ENCODE measurements at regions not wholly inside any gene's neighbourhood (a gene's known extent, or its start where the extent isn't known, plus 50 kb on each side); places are given as distances from the start of the nearest gene placed in this dataset.

GRCh38 chr9:89738137-89738932, 133.5 kb downstream of the GADD45G start:
- Histone ChIP-seq H3K9me3 (no peaks in the 10 kb centered on the region), H3K4me1 (peaks cover 3% of the 10 kb centered on the region), H3K27ac (no peak overlapping the region), H3K36me3 (no peaks in the 10 kb centered on the region), H3K27me3 (no peaks in the 10 kb centered on the region), H3K4me3 (no peak overlapping the region)
- WGBS: 87% methylated on average over 11 of the region's 11 CpGs
- no peak for DNase-seq (ENCODE audit: low spot score in 2 of 2)
- TF ChIP-seq CTCF (IDR thresholded peaks at IDR 0.05) (no peak), EP300 (IDR thresholded peaks at IDR 0.05) (no peak), POLR2AphosphoS5 (IDR thresholded peaks at IDR 0.05) (no peak), POLR2A (IDR thresholded peaks at IDR 0.05) (no peak)

- WGBS: 83% methylated on average over 4 of the region's 4 CpGs
- Histone ChIP-seq H3K4me3 (no peak overlapping the region), H3K27ac (no peak overlapping the region), H3K36me3 (no peaks in the 10 kb centered on the region), H3K27me3 (no peaks in the 10 kb centered on the region), H3K9me3 (no peaks in the 10 kb centered on the region), H3K4me1 (peaks cover 3% of the 10 kb centered on the region)
- no peak for DNase-seq (ENCODE audit: low spot score in 2 of 2)
- TF ChIP-seq EP300 (IDR thresholded peaks at IDR 0.05) (no peak), POLR2A (IDR thresholded peaks at IDR 0.05) (no peak), CTCF (IDR thresholded peaks at IDR 0.05) (no peak), POLR2AphosphoS5 (IDR thresholded peaks at IDR 0.05) (no peak)
These were observed 134.7 kb downstream of the GADD45G start for GRCh38 chr9:89739511-89739910.

GRCh38 chr9:89739916-89740315, 135.1 kb downstream of the GADD45G start:
- Histone ChIP-seq H3K4me3 (no peak overlapping the region), H3K27me3 (no peaks in the 10 kb centered on the region), H3K4me1 (peaks cover 3% of the 10 kb centered on the region), H3K9me3 (no peaks in the 10 kb centered on the region), H3K36me3 (no peaks in the 10 kb centered on the region), H3K27ac (no peak overlapping the region)
- TF ChIP-seq EP300 (IDR thresholded peaks at IDR 0.05): no peak
- 92% methylated on average over 9 of the region's 9 CpGs for WGBS
- no peak for DNase-seq (ENCODE audit: low spot score in 2 of 2)

GRCh38 chr9:89740722-89741121, 135.9 kb downstream of the GADD45G start:
- Histone ChIP-seq H3K9me3 (no peaks in the 10 kb centered on the region), H3K4me3 (no peak overlapping the region), H3K36me3 (no peaks in the 10 kb centered on the region), H3K27ac (no peak overlapping the region), H3K4me1 (peaks cover 3% of the 10 kb centered on the region), H3K27me3 (no peaks in the 10 kb centered on the region)
- no peak for DNase-seq (ENCODE audit: low spot score in 2 of 2)
- 81% methylated on average over 8 of the region's 8 CpGs for WGBS
- TF ChIP-seq POLR2AphosphoS5 (IDR thresholded peaks at IDR 0.05) (no peak), EP300 (IDR thresholded peaks at IDR 0.05) (no peak), POLR2A (IDR thresholded peaks at IDR 0.05) (no peak), CTCF (IDR thresholded peaks at IDR 0.05) (no peak)

GRCh38 chr9:89742660-89743059, 137.8 kb downstream of the GADD45G start:
- H3K27ac ChIP-seq: no peak overlapping the region
- 48% methylated on average over 6 of the region's 6 CpGs for WGBS
- no peaks in the 10 kb centered on the region for H3K9me3 ChIP-seq
- TF ChIP-seq POLR2AphosphoS5 (IDR thresholded peaks at IDR 0.05): no peak
- no peak for TF ChIP-seq EP300 (IDR thresholded peaks at IDR 0.05)
- no peak for TF ChIP-seq CTCF (IDR thresholded peaks at IDR 0.05)
- no peak for TF ChIP-seq POLR2A (IDR thresholded peaks at IDR 0.05)
- H3K4me1 ChIP-seq: peaks cover 3% of the 10 kb centered on the region
- no peaks in the 10 kb centered on the region for H3K27me3 ChIP-seq
- H3K4me3 ChIP-seq: no peak overlapping the region
- H3K36me3 ChIP-seq: no peaks in the 10 kb centered on the region
- DNase-seq (ENCODE audit: low spot score in 2 of 2): no peak

- WGBS: 60% methylated on average over 5 of the region's 5 CpGs
- DNase-seq (ENCODE audit: low spot score in 2 of 2): no peak
- H3K27ac ChIP-seq: no peak overlapping the region
- H3K36me3 ChIP-seq: no peaks in the 10 kb centered on the region
- H3K4me1 ChIP-seq: peaks cover 3% of the 10 kb centered on the region
- no peaks in the 10 kb centered on the region for H3K9me3 ChIP-seq
- no peaks in the 10 kb centered on the region for H3K27me3 ChIP-seq
- no peak for TF ChIP-seq EP300 (IDR thresholded peaks at IDR 0.05)
- no peak for TF ChIP-seq CTCF (IDR thresholded peaks at IDR 0.05)
- TF ChIP-seq POLR2AphosphoS5 (IDR thresholded peaks at IDR 0.05): no peak
- TF ChIP-seq POLR2A (IDR thresholded peaks at IDR 0.05): no peak
- no peak overlapping the region for H3K4me3 ChIP-seq
These were observed 138.4 kb downstream of the GADD45G start for GRCh38 chr9:89743216-89743572.

Data from suprapubic skin (tissue), 4 donors.